Breast epithelium (tissue), 3 donors: ENCODE measurements at regions not wholly inside any gene's neighbourhood (a gene's known extent, or its start where the extent isn't known, plus 50 kb on each side); places are given as distances from the start of the nearest gene placed in this dataset.

Experiments used
- POLR2A ChIP-seq: fragments of 450-650 bp; IDR thresholded peaks from one replicate; pipeline ENCODE4 v1.6.1; 2016; ENCODE audit warnings: antibody characterized with exemption, mild to moderate bottlenecking, moderate library complexity
- POLR2AphosphoS5 ChIP-seq, 3 donors: sonication (generic); formaldehyde crosslinking; IDR thresholded peaks; one replicate each; pipeline ENCODE4 v1.6.1; 2017; ENCODE audit warnings: antibody characterized with exemption in 3 of 3
- TF ChIP-seq, protein P1 (sequence below), 3 donors: fragments of 450-650 bp; IDR thresholded peaks; one replicate each; pipeline ENCODE4 v1.5.1; 2016 to 2017; ENCODE audit warnings: antibody characterized with exemption in 3 of 3, mild to moderate bottlenecking in 3 of 3, moderate library complexity in 3 of 3

DNA sequence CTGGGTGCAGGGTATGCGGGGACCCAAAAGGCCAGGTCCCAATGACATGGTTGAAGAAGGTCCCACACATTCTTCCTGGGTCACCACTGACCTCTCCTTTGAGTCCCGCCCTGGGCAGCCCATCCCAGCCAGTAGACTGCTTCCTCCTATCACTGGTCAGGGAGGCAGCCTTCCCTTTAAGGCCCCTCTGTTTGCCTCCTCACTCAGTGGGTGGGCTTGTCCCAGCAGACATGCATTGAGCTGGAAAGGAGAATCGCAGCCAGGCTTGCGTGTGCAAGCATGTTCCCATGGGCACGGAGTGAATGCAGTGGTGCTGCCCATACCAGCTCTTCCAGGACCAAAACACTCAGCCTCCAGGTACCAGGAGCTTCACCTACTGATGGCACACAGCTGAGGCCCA is 162.4 kb upstream of the SYT13 start:
- TF ChIP-seq, protein P1, sequence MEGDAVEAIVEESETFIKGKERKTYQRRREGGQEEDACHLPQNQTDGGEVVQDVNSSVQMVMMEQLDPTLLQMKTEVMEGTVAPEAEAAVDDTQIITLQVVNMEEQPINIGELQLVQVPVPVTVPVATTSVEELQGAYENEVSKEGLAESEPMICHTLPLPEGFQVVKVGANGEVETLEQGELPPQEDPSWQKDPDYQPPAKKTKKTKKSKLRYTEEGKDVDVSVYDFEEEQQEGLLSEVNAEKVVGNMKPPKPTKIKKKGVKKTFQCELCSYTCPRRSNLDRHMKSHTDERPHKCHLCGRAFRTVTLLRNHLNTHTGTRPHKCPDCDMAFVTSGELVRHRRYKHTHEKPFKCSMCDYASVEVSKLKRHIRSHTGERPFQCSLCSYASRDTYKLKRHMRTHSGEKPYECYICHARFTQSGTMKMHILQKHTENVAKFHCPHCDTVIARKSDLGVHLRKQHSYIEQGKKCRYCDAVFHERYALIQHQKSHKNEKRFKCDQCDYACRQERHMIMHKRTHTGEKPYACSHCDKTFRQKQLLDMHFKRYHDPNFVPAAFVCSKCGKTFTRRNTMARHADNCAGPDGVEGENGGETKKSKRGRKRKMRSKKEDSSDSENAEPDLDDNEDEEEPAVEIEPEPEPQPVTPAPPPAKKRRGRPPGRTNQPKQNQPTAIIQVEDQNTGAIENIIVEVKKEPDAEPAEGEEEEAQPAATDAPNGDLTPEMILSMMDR (IDR thresholded peaks at IDR 0.05): no peak
- TF ChIP-seq POLR2A (no peak), POLR2AphosphoS5 (IDR thresholded peaks at IDR 0.05) (no peak)
